Ectodermal cell (in vitro differentiated cells): ENCODE measurements at regions not wholly inside any gene's neighbourhood (a gene's known extent, or its start where the extent isn't known, plus 50 kb on each side); places are given as distances from the start of the nearest gene placed in this dataset.

Source experiments
- H3K27ac ChIP-seq: 2 replicates; pipeline ENCODE4 v1.7.0; 2013; ENCODE audit warnings: mild to moderate bottlenecking, low read depth, low read length; ENCODE audit not compliant: insufficient read depth, poor library complexity, severe bottlenecking
- H3K27me3 ChIP-seq: 2 replicates; pipeline ENCODE4 v1.7.0; 2013; ENCODE audit warnings: mild to moderate bottlenecking, low read length; ENCODE audit not compliant: insufficient read depth, control insufficient read depth, poor library complexity, severe bottlenecking
- H3K36me3 ChIP-seq: one replicate; pipeline ENCODE4 v1.7.0; 2013; ENCODE audit warnings: low read length; ENCODE audit not compliant: control insufficient read depth, insufficient read depth
- H3K4me1 ChIP-seq: one replicate; pipeline ENCODE4 v1.7.0; 2013; ENCODE audit warnings: low read length; ENCODE audit not compliant: control insufficient read depth, insufficient read depth
- H3K4me3 ChIP-seq: 2 replicates; pipeline ENCODE4 v1.7.0; 2013; ENCODE audit warnings: low read depth, low read length, control low read depth; ENCODE audit not compliant: insufficient read depth
- H3K9me3 ChIP-seq: 2 replicates; pipeline ENCODE4 v1.7.0; 2013; ENCODE audit warnings: mild to moderate bottlenecking, low read length, moderate library complexity; ENCODE audit not compliant: control insufficient read depth
- WGBS, 2 experiments: methylation state at CpG; one replicate each; pipeline ENCODE4 v1.1.7; 2013; ENCODE audit warnings: missing lambda C conversion rate in 2 of 2; 5-methylcytosine and 5-hydroxymethylcytosine counted together

DNA sequence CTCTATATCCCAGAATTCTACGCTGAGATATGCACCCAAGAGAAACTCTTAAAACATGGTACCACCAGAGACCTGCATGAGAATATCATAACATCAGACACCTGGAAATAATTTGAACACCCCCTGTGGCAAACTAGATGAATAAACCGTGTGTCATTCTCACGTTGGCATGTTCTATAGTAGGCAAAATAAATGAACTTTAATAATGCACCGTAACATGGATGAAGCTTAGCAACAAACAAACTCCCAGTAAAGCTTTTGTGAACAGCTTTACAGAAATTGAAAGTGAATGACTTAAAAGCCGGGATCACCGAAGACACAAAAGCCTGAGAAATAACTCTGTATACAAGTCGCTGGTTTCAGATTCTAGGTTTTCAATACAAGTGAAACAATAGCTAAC lies 1166.8 kb upstream of the CITED2 start:
- WGBS, 2 experiments, result 90 to 98% methylated on average over 7 of the region's 7 CpGs
- no peaks in the 10 kb centered on the region for H3K36me3 ChIP-seq

DNA sequence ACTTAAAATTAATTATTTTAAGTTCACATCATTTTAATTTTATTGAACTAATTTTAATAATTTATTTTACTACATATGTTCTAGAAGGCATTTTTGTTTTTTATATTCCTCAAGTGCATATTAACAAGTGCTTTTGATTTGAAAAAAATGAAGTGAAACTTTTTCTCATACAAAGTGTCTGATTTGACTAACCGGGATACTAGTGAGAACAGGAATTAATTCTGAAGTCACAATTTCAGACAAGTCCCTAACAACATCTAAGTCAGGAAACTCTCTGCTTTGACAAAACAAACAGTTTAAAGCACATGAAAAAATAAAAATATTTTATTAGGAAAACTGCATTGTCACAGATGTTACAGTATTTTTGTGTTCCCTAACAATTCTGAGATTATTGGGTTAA lies 1166.3 kb upstream of the CITED2 start:
- Histone ChIP-seq H3K27me3 (no peaks in the 10 kb centered on the region), H3K4me1 (peaks cover 16% of the 10 kb centered on the region), H3K9me3 (no peaks in the 10 kb centered on the region), H3K36me3 (no peaks in the 10 kb centered on the region), H3K4me3 (no peak overlapping the region), H3K27ac (no peak overlapping the region)
- 83 to 100% methylated on average over 1 of the region's 1 CpG for WGBS, 2 experiments

More for the DNA sequence above, 1166.8 kb upstream of the CITED2 start:
- no peak overlapping the region for H3K4me3 ChIP-seq
- H3K27ac ChIP-seq, result no peak overlapping the region
- H3K27me3 ChIP-seq, result no peaks in the 10 kb centered on the region
- H3K4me1 ChIP-seq, result peaks cover 16% of the 10 kb centered on the region
- no peaks in the 10 kb centered on the region for H3K9me3 ChIP-seq

DNA sequence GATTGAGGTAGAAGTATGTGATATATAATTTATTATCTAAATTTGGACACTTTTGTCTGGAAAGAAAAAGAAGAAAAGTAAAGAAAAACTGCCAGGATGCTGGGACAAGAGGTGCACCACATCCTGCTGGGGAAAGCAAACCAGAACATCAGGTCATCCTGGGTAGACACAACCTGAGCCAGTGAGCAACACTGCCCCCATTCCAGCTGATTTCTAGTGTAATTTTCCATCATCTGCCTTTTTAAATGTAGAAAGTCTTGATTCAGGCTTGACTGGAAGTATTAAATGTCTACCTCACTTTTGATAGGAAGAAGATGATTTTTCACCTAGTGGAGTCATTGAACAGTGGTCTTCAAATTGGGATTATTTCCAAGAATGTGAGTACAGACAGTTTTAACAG lies 1164.5 kb upstream of the CITED2 start:
- Histone ChIP-seq H3K4me1 (peaks cover 16% of the 10 kb centered on the region), H3K4me3 (no peak overlapping the region), H3K9me3 (peaks cover 2% of the 10 kb centered on the region), H3K36me3 (no peaks in the 10 kb centered on the region), H3K27ac (no peak overlapping the region), H3K27me3 (no peaks in the 10 kb centered on the region)

DNA sequence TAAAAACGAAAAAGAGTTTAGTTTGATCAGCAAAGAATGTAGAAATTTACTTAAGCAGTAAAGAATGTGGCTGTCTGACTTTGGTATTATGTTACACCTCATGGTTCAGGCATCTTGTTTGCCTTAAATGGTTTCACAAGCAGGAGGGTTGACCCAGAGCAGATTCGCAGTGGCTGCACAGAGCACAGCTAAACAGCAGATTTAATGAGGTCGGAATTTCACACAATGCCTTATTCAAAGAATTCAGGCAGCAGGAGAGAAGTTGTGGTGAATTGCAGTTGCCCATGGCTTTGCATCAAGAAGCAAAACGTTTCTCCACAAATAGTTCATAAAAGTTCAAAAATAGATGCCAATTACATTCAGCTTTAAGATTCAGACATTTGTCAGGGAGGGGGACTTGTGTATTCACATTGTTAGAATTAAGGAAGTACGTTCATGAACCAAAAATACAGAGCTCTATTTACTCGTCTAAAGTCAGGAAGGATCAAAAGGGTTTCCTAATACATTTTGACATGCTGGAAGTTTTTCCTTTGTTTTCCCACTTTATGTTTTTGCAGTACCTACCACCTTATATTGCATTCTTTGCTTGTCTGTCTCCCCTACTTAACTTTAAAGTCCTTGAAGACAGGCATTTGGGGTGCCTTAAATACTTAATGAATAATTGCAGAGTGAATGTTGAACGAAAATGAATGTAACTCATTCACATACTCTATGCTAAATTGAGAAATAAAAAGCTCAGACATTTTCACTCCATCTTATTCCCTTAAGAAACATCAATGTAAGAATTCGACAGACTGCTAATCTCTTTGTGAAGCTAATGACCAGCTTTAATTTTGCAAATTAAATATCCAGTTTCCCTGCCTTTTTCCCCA lies 1163.6 kb upstream of the CITED2 start:
- Histone ChIP-seq H3K27me3 (no peaks in the 10 kb centered on the region), H3K9me3 (peaks cover 2% of the 10 kb centered on the region), H3K27ac (peak overlapping the region; percentile 51), H3K4me3 (no peak overlapping the region), H3K4me1 (peaks cover 16% of the 10 kb centered on the region), H3K36me3 (no peaks in the 10 kb centered on the region)
- 55 to 58% methylated on average over 7 to 8 of the region's 8 CpGs for WGBS, 2 experiments

DNA sequence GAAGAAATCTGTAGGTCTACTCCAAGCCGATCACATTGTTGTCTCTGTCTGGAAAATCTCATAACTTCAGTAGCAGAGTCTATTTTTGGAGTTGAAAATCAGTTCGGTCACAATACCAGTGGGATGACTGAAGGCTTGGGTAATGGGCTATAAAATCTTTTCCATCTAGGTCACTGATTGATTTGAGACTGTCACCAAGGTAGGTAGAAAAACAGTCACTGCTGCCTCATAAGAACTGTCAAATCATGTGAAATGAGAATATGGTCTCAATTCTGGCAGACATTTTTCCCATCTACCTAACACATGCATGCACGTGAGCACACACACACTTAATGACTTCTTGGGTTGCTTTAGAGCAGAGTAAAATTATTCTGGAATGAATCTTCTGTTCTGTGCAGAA lies 1162.8 kb upstream of the CITED2 start:
- Histone ChIP-seq H3K27ac (peak overlapping the region; percentile 51), H3K4me3 (no peak overlapping the region), H3K4me1 (peaks cover 16% of the 10 kb centered on the region), H3K27me3 (no peaks in the 10 kb centered on the region), H3K36me3 (no peaks in the 10 kb centered on the region), H3K9me3 (peaks cover 2% of the 10 kb centered on the region)
- WGBS, 2 experiments, result 93% methylated on average over 2 to 3 of the region's 3 CpGs

DNA sequence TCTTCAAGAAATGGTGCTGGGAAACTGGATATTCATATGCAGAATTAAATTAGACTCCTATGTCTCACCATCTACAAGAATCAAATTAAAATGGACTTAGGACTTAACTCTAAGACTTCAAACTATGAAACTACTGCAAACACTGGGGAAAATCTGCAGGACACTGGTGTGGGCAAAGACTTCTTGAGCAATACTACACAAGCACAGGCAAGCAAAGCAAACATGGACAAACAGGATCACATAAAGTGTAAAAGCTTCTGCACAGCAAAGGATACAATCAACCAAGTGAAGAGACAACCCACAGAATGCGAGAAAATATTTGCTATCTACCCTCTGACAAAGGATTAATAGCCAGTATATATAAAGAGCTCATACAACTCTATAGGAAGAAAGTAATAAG lies 1161.1 kb upstream of the CITED2 start:
- Histone ChIP-seq H3K4me3 (no peak overlapping the region), H3K36me3 (no peaks in the 10 kb centered on the region), H3K27me3 (no peaks in the 10 kb centered on the region), H3K9me3 (peaks cover 2% of the 10 kb centered on the region), H3K27ac (no peak overlapping the region), H3K4me1 (peaks cover 16% of the 10 kb centered on the region)
- WGBS, 2 experiments, result no CpG with 5 or more reads among the region's 1 CpG

DNA sequence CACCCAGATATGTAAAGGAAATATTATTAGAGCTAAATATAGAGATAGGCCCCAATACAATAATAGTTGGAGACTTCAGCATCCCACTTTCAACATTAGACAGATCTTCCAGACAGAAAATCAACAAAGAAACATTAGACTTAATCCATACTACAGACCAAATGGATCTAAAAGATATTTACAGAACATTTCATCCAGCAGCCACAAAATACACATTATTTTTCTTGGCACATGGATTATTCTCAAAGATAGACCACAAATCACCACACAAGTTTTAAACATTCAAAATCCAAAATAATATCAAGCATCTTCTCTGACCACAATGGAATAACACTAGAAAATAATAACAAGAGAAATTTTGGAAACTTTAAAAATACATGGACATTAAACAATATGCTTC lies 1159.1 kb upstream of the CITED2 start:
- Histone ChIP-seq H3K4me3 (no peak overlapping the region), H3K9me3 (peaks cover 2% of the 10 kb centered on the region), H3K27me3 (no peaks in the 10 kb centered on the region), H3K36me3 (no peaks in the 10 kb centered on the region), H3K4me1 (peaks cover 16% of the 10 kb centered on the region), H3K27ac (no peak overlapping the region)

DNA sequence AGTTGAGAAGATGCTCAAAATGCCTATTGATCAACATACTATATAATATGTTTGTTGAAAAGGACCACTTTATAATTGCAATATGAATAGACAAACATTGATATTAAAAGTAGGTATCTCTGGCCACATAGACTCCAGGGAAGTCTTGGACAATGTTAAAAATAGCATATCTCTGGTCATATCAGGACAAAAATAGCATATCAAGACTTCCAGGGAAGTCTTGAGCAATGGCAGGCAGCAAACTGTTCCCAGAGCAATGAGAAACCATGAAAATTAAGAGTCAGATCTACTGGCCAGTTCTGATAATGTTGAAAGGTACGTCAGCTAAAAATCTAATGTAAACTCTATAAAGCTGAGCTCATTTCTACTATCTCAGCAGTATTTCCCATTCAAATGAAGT lies 1130.3 kb upstream of the CITED2 start:
- 95 to 100% methylated on average over 1 of the region's 1 CpG for WGBS, 2 experiments

DNA sequence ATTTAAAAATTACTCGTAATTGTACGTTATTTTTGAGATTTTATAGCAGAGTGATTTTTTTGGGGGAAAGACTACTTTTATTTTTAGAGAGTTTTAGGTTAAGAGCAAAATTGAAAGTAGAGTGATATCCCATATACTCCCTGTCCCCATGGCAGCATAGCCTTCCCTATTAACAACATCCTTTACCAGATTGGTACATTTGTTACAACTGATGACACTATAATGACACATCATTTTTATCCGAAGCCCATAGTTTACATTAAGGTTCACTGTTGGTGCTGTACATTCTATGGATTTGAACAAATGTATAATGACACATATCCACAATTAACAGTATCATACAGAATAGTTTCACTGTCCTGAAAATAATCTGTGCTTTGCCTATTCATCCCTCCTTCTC lies 1126.4 kb upstream of the CITED2 start:
- no peaks in the 10 kb centered on the region for H3K4me1 ChIP-seq
- no peak overlapping the region for H3K27ac ChIP-seq
- no peaks in the 10 kb centered on the region for H3K27me3 ChIP-seq
- 93 to 100% methylated on average over 2 to 3 of the region's 3 CpGs for WGBS, 2 experiments
- H3K9me3 ChIP-seq, result no peaks in the 10 kb centered on the region
- no peak overlapping the region for H3K4me3 ChIP-seq
- H3K36me3 ChIP-seq, result no peaks in the 10 kb centered on the region

More for the DNA sequence above, 1130.3 kb upstream of the CITED2 start:
- no peaks in the 10 kb centered on the region for H3K27me3 ChIP-seq
- H3K4me3 ChIP-seq, result no peak overlapping the region
- H3K27ac ChIP-seq, result no peak overlapping the region
- H3K9me3 ChIP-seq, result no peaks in the 10 kb centered on the region
- no peaks in the 10 kb centered on the region for H3K36me3 ChIP-seq
- no peaks in the 10 kb centered on the region for H3K4me1 ChIP-seq

DNA sequence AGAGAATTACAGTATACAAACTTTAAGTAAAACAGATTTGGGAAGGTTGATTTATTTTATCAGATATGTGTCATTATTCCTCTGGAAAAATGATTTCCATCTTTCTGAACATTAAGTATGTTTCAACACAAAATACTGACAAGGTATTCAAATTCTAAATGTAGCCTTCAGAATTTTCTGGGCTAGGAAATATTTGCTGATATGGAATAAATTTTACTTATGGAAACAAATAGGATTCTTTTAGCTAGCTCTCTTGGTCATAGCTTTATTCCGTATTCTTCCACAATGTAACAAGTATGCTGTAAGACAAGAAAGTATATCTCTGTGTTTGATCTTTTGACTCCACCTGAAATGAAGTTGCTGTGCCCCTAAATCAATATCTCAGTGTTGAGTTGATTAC lies 1125.2 kb upstream of the CITED2 start:
- Histone ChIP-seq H3K27ac (no peak overlapping the region), H3K4me1 (no peaks in the 10 kb centered on the region), H3K36me3 (no peaks in the 10 kb centered on the region), H3K27me3 (no peaks in the 10 kb centered on the region), H3K4me3 (no peak overlapping the region), H3K9me3 (no peaks in the 10 kb centered on the region)
- WGBS, 2 experiments, result 80% methylated on average over 1 of the region's 1 CpG
